Stomach (tissue), 8 donors: ENCODE measurements at regions not wholly inside any gene's neighbourhood (a gene's known extent, or its start where the extent isn't known, plus 50 kb on each side); places are given as distances from the start of the nearest gene placed in this dataset.

Experiments used
- DNase-seq, 2 donors: peaks; one replicate each; pipeline versions ENCODE4 v3.0.0 to v3.0.0-alpha.2; 2013 to 2019
- H3K27ac ChIP-seq, 5 donors: fragments of 200-600 bp in 4 of 5; sonication (generic) in 4 of 5; one replicate each; pipeline ENCODE4 v1.5.1; 2013 to 2019; ENCODE audit warnings: mild to moderate bottlenecking in 1 of 5, moderate library complexity in 1 of 5
- H3K27me3 ChIP-seq, 3 donors: fragments of 200-600 bp; sonication (generic); one replicate each; pipeline ENCODE4 v1.5.1; 2017 to 2019; ENCODE audit warnings: mixed run types in 1 of 3
- H3K36me3 ChIP-seq, 4 donors: fragments of 200-600 bp; sonication (generic); 1 replicate in 3 of 4; 2 replicates in 1 of 4; pipeline ENCODE4 v1.5.1; 2016 to 2019
- H3K4me1 ChIP-seq, 4 donors: fragments of 200-600 bp; sonication (generic); one replicate each; pipeline ENCODE4 v1.5.1; 2016 to 2019
- H3K4me3 ChIP-seq, 4 donors: fragments of 200-600 bp; sonication (generic) in 3 of 4; one replicate each; pipeline ENCODE4 v1.5.1; 2016 to 2019; ENCODE audit warnings: mild to moderate bottlenecking in 1 of 4
- H3K9me3 ChIP-seq, 4 donors: fragments of 200-600 bp; sonication (generic); one replicate each; pipeline ENCODE4 v1.5.1; 2016 to 2019
- CTCF ChIP-seq, 7 experiments: fragments of 450-650 bp in 4 of 7; fragments of 200-600 bp in 3 of 7; sonication (generic) in 3 of 7; IDR thresholded peaks; one replicate each; pipeline ENCODE4 v1.5.1; 2016 to 2019; ENCODE audit warnings: antibody characterized with exemption in 7 of 7, control low read depth in 2 of 7, mild to moderate bottlenecking in 1 of 7
- EP300 ChIP-seq: sonication (generic); formaldehyde crosslinking; IDR thresholded peaks from one replicate; pipeline ENCODE4 v1.6.1; 2017; ENCODE audit warnings: antibody characterized with exemption
- POLR2A ChIP-seq, 4 donors: fragments of 450-650 bp; IDR thresholded peaks; one replicate each; pipeline ENCODE4 v1.6.1; 2016; ENCODE audit warnings: antibody characterized with exemption in 4 of 4, control low read depth in 2 of 4, mild to moderate bottlenecking in 1 of 4, moderate library complexity in 1 of 4
- POLR2AphosphoS5 ChIP-seq, 3 donors: sonication (generic); formaldehyde crosslinking; IDR thresholded peaks; one replicate each; pipeline ENCODE4 v1.6.1; 2016; ENCODE audit warnings: antibody characterized with exemption in 3 of 3
- WGBS, 5 donors: extraction: QIAGEN DNeasy Blood & Tissue Kit in 3 of 5; methylation state at CpG; one replicate each; pipeline versions ENCODE4 v1.1.5 to v1.1.7; 2013 to 2018; 5-methylcytosine and 5-hydroxymethylcytosine counted together
- intact Hi-C: fragments of 100-400 bp; cut with DNase I; formaldehyde crosslinking; loops from one replicate; pipeline ENCODE4 v1.15.1; 2023; ENCODE audit warnings: low total_unique reads
- donor health status: healthy with polysubstance abuse.
- donor health status: Bipolar disorder and iron deficiency.
- donor health status: healthy.

- Histone ChIP-seq H3K27ac (no peak overlapping the region), H3K4me3 (no peak overlapping the region), H3K27me3 (no peaks in the 10 kb centered on the region), H3K4me1 (no peaks in the 10 kb centered on the region), H3K36me3 (no peaks in the 10 kb centered on the region), H3K9me3 (no peaks in the 10 kb centered on the region)
- intact Hi-C loops: no loop called here
- no peak for DNase-seq
- WGBS, 5 donors: 82 to 88% (median 87%) methylated on average over 4 of the region's 4 CpGs
- TF ChIP-seq EP300 (no peak), POLR2A (IDR thresholded peaks at IDR 0.05) (no peak), POLR2AphosphoS5 (IDR thresholded peaks at IDR 0.05) (no peak), CTCF (IDR thresholded peaks at IDR 0.05) (no peak)
These were observed 115.8 kb downstream of the ETNK1 start for GRCh38 chr12:22740656-22741355.

GRCh38 chr12:22743700-22744099 lies 118.7 kb downstream of the ETNK1 start:
- H3K4me1 ChIP-seq: no peaks in the 10 kb centered on the region
- TF ChIP-seq CTCF (IDR thresholded peaks at IDR 0.05) (no peak), POLR2A (IDR thresholded peaks at IDR 0.05) (no peak), POLR2AphosphoS5 (IDR thresholded peaks at IDR 0.05) (no peak), EP300 (no peak)
- intact Hi-C loops: no loop called here
- H3K9me3 ChIP-seq: no peaks in the 10 kb centered on the region
- H3K36me3 ChIP-seq: no peaks in the 10 kb centered on the region
- H3K4me3 ChIP-seq: no peak overlapping the region
- DNase-seq: no peak
- H3K27me3 ChIP-seq: no peaks in the 10 kb centered on the region
- no peak overlapping the region for H3K27ac ChIP-seq

DNA sequence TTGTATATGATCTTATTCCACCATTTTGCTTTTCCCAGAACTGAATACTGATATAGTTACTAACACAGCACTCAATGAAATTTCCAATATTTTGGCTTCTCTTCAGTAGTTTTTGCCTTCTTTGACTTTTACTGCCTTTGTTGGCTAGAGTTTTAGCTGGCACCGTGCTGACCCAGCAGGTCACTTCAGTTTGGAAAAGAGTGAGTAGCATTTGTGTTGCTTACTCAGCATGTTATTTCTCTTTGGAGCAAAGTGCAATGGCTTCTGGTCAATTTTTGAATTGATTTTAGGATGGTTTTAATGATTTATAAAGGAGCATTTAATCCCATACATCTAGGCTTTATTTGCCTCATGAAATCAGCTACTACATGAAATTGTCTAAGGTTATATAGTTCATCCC lies 119.2 kb downstream of the ETNK1 start:
- no peaks in the 10 kb centered on the region for H3K4me1 ChIP-seq
- intact Hi-C loops: no loop called here
- no peaks in the 10 kb centered on the region for H3K36me3 ChIP-seq
- no peaks in the 10 kb centered on the region for H3K27me3 ChIP-seq
- WGBS, 5 donors: 49 to 74% (median 64%) methylated on average over 1 of the region's 1 CpG
- TF ChIP-seq POLR2A (IDR thresholded peaks at IDR 0.05) (no peak), CTCF (IDR thresholded peaks at IDR 0.05) (no peak), EP300 (no peak), POLR2AphosphoS5 (IDR thresholded peaks at IDR 0.05) (no peak)
- no peak overlapping the region for H3K4me3 ChIP-seq
- H3K27ac ChIP-seq: no peak overlapping the region
- no peak for DNase-seq
- H3K9me3 ChIP-seq: no peaks in the 10 kb centered on the region

- Histone ChIP-seq H3K27ac (no peak overlapping the region), H3K4me3 (no peak overlapping the region), H3K36me3 (no peaks in the 10 kb centered on the region), H3K4me1 (no peaks in the 10 kb centered on the region), H3K9me3 (no peaks in the 10 kb centered on the region), H3K27me3 (no peaks in the 10 kb centered on the region)
- TF ChIP-seq CTCF (IDR thresholded peaks at IDR 0.05): no peak
- no peak for TF ChIP-seq POLR2A (IDR thresholded peaks at IDR 0.05)
- no peak for TF ChIP-seq POLR2AphosphoS5 (IDR thresholded peaks at IDR 0.05)
- TF ChIP-seq EP300: no peak
- WGBS, 5 donors: 38 to 65% (median 59%) methylated on average over 3 of the region's 3 CpGs
- no peak for DNase-seq
- intact Hi-C loops: no loop called here
These were observed 121.7 kb downstream of the ETNK1 start for GRCh38 chr12:22746720-22747119.
